Esophagus muscularis mucosa (tissue), 4 donors: ENCODE measurements at regions not wholly inside any gene's neighbourhood (a gene's known extent, or its start where the extent isn't known, plus 50 kb on each side); places are given as distances from the start of the nearest gene placed in this dataset.

Experiments used
- DNase-seq: peaks from one replicate; pipeline ENCODE4 v3.0.0-alpha.2; 2017; ENCODE audit errors: extremely low spot score
- H3K27ac ChIP-seq, 4 donors: fragments of 200-600 bp; sonication (generic); replicated peaks in 1 of 4; 1 replicate in 3 of 4; 2 replicates in 1 of 4; pipeline ENCODE4 v1.5.1; 2016 to 2019; ENCODE audit warnings: mild to moderate bottlenecking in 1 of 4
- H3K27me3 ChIP-seq, 4 donors: fragments of 200-600 bp; sonication (generic); one replicate each; pipeline versions ENCODE4 v1.5.1 to v1.6.0; 2016 to 2019
- H3K36me3 ChIP-seq, 4 donors: fragments of 200-600 bp; sonication (generic); one replicate each; pipeline ENCODE4 v1.5.1; 2016 to 2019
- H3K4me1 ChIP-seq, 4 donors: fragments of 200-600 bp; sonication (generic); one replicate each; pipeline ENCODE4 v1.5.1; 2016 to 2019
- H3K4me3 ChIP-seq, 4 donors: fragments of 200-600 bp; sonication (generic); 1 replicate in 2 of 4; 2 replicates in 2 of 4; pipeline ENCODE4 v1.5.1; 2016 to 2019; ENCODE audit warnings: mild to moderate bottlenecking in 4 of 4, moderate library complexity in 1 of 4
- H3K9me3 ChIP-seq, 4 donors: fragments of 200-600 bp; sonication (generic); 1 replicate in 3 of 4; 2 replicates in 1 of 4; pipeline ENCODE4 v1.5.1; 2016 to 2019
- EP300 ChIP-seq: sonication (generic); formaldehyde crosslinking; IDR thresholded peaks from one replicate; pipeline ENCODE4 v1.6.1; 2017; ENCODE audit warnings: antibody characterized with exemption
- POLR2A ChIP-seq: fragments of 450-650 bp; IDR thresholded peaks from one replicate; pipeline ENCODE4 v1.6.1; 2017; ENCODE audit warnings: antibody characterized with exemption, moderate library complexity, mild to moderate bottlenecking, low read depth
- POLR2AphosphoS5 ChIP-seq, 2 donors: sonication (generic); formaldehyde crosslinking; IDR thresholded peaks; one replicate each; pipeline ENCODE4 v1.6.1; 2017; ENCODE audit warnings: antibody characterized with exemption in 2 of 2
- WGBS: methylation state at CpG from one replicate; pipeline ENCODE4 v1.1.5; 2018; 5-methylcytosine and 5-hydroxymethylcytosine counted together
- intact Hi-C: fragments of 100-400 bp; cut with DNase I; formaldehyde crosslinking; loops from one replicate; pipeline ENCODE4 v1.15.1; 2023
- TF ChIP-seq, protein P1 (sequence below), 3 experiments: fragments of 200-600 bp in 2 of 3; fragments of 450-650 bp in 1 of 3; sonication (generic) in 2 of 3; IDR thresholded peaks; one replicate each; pipeline ENCODE4 v1.5.1; 2017 to 2019; ENCODE audit warnings: antibody characterized with exemption in 3 of 3, mild to moderate bottlenecking in 2 of 3, moderate library complexity in 1 of 3

DNA sequence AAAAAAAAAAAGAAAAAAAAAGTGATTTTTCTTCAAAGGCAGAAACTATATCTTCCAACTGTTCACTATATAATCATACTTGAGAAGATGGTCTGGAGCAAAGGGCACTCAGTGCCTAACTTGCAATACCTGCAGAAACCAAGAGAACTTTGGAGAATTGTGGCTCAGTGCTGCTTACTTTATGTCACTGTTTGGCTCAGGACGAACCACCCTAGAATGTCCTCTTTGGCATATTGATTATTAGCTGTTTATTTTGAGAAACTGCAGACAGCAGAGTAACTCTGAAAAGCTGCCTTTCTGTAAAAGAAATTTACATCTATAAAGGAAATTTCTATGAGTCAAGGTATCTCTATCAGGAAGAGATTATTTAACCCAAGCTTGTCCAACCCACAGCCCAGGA is 100.2 kb downstream of the BBS10 start:
- Histone ChIP-seq H3K9me3 (no peaks in the 10 kb centered on the region), H3K27ac (no peak overlapping the region), H3K27me3 (no peaks in the 10 kb centered on the region), H3K36me3 (no peaks in the 10 kb centered on the region), H3K4me3 (no peak overlapping the region), H3K4me1 (peaks cover 0 to 7% (median 6%) of the 10 kb centered on the region in 4 donors)
- TF ChIP-seq POLR2AphosphoS5 (IDR thresholded peaks at IDR 0.05): no peak
- TF ChIP-seq, protein P1, sequence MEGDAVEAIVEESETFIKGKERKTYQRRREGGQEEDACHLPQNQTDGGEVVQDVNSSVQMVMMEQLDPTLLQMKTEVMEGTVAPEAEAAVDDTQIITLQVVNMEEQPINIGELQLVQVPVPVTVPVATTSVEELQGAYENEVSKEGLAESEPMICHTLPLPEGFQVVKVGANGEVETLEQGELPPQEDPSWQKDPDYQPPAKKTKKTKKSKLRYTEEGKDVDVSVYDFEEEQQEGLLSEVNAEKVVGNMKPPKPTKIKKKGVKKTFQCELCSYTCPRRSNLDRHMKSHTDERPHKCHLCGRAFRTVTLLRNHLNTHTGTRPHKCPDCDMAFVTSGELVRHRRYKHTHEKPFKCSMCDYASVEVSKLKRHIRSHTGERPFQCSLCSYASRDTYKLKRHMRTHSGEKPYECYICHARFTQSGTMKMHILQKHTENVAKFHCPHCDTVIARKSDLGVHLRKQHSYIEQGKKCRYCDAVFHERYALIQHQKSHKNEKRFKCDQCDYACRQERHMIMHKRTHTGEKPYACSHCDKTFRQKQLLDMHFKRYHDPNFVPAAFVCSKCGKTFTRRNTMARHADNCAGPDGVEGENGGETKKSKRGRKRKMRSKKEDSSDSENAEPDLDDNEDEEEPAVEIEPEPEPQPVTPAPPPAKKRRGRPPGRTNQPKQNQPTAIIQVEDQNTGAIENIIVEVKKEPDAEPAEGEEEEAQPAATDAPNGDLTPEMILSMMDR (IDR thresholded peaks at IDR 0.05): no peak
- TF ChIP-seq EP300: no peak
- no peak for TF ChIP-seq POLR2A
- WGBS: 100% methylated on average over 1 of the region's 1 CpG
- intact Hi-C loops: no loop called here
- peak; percentile 12 for DNase-seq

- WGBS: 77% methylated on average over 4 of the region's 4 CpGs
- no peaks in the 10 kb centered on the region for H3K27me3 ChIP-seq
- H3K9me3 ChIP-seq: no peaks in the 10 kb centered on the region
- DNase-seq: peak; percentile 72
- H3K36me3 ChIP-seq: no peaks in the 10 kb centered on the region
- TF ChIP-seq POLR2A (no peak), POLR2AphosphoS5 (IDR thresholded peaks at IDR 0.05) (no peak), EP300 (no peak)
- TF ChIP-seq, protein P1 (IDR thresholded peaks at IDR 0.05): no peak
- H3K4me3 ChIP-seq: no peak overlapping the region
- H3K4me1 ChIP-seq: peaks cover 0 to 7% (median 6%) of the 10 kb centered on the region in 4 donors
- intact Hi-C loops: no loop called here
- peak overlapping the region in 1 of 4 donors; percentile 24 for H3K27ac ChIP-seq
Measured at GRCh38 chr12:76247026-76247646, 101.1 kb downstream of the BBS10 start.

DNA sequence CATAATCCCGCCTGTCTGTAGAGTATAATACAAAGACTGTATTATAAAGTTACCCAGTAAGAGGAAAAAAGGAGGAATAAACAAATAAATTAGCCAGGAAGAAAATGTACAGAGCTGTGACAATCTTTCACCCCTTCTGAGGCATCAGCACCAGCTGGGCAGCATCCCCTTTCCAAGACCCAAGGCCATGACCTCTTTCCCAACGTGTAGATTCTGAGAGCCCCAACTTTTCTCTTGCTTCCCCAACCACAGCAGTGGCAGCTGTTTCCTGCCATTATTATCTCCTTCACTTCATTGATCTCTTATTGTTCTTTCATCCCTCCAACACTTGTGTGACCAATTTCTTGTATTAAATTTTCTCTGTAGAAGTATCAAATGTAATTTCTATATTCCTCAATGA is 101.6 kb downstream of the BBS10 start:
- H3K9me3 ChIP-seq: no peaks in the 10 kb centered on the region
- peaks cover 0 to 7% (median 6%) of the 10 kb centered on the region in 4 donors for H3K4me1 ChIP-seq
- 64% methylated on average over 2 of the region's 2 CpGs for WGBS
- intact Hi-C loops: no loop called here
- no peak for TF ChIP-seq EP300
- TF ChIP-seq POLR2A: no peak
- TF ChIP-seq, protein P1 (IDR thresholded peaks at IDR 0.05): no peak
- no peak for TF ChIP-seq POLR2AphosphoS5 (IDR thresholded peaks at IDR 0.05)
- H3K27me3 ChIP-seq: no peaks in the 10 kb centered on the region
- H3K4me3 ChIP-seq: no peak overlapping the region
- peak; percentile 37 for DNase-seq
- H3K36me3 ChIP-seq: no peaks in the 10 kb centered on the region
- no peak overlapping the region for H3K27ac ChIP-seq

- H3K27ac ChIP-seq: no peak overlapping the region
- H3K9me3 ChIP-seq: no peaks in the 10 kb centered on the region
- WGBS: 68% methylated on average over 3 of the region's 3 CpGs
- TF ChIP-seq POLR2AphosphoS5 (IDR thresholded peaks at IDR 0.05) (no peak), EP300 (no peak), POLR2A (no peak)
- TF ChIP-seq, protein P1 (IDR thresholded peaks at IDR 0.05): no peak
- no peaks in the 10 kb centered on the region for H3K27me3 ChIP-seq
- DNase-seq: peak; percentile 37
- H3K4me3 ChIP-seq: no peak overlapping the region
- peaks cover 0 to 7% (median 6%) of the 10 kb centered on the region in 4 donors for H3K4me1 ChIP-seq
- no peaks in the 10 kb centered on the region for H3K36me3 ChIP-seq
- intact Hi-C loops: no loop called here
Measured at GRCh38 chr12:76244300-76244699, 103.9 kb downstream of the BBS10 start.
